ENCODE measurements at regions not wholly inside any gene's neighbourhood (a gene's known extent, or its start where the extent isn't known, plus 50 kb on each side); places are given as distances from the start of the nearest gene placed in this dataset.

DNA sequence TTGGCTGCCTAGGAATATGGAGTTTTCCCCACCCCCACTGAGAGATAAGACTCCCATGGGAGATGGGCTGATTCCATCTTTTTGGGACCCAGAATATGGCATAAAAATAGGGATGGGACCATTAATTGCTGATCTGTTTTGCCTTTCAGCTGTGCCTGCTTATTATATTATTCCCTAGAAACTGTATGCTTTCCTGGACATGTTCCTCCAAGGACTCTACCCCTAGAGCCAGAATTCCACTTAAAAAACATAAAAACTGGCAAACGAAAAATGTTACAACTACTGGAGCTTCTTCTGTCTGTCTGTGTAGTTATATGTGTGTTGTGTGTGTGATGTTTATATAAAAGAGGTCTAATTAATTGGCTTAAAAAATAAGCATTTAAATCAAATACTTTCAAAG, 159.9 kb upstream of the PRR20A start:
- DNase-seq: no peak

DNA sequence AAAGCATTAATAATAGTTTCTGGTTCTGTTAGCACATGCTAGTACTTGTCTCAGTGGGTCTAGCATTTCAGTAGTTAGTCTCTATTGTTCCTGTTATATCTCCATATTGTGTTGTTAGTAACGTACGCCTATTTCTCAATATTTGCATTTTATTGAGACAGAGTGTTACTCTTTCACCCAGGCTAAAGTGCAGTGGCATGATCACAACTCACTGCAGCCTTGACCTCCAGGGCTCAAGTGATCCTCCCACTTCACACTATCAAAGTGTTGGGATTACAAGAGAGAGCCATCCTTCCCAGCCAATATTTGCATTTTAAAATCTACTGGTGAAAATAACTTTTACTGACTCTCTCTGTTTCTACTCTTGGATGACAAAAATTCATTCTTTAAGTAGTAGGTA, 154.6 kb upstream of the PRR20A start:
- no peak for DNase-seq

DNA sequence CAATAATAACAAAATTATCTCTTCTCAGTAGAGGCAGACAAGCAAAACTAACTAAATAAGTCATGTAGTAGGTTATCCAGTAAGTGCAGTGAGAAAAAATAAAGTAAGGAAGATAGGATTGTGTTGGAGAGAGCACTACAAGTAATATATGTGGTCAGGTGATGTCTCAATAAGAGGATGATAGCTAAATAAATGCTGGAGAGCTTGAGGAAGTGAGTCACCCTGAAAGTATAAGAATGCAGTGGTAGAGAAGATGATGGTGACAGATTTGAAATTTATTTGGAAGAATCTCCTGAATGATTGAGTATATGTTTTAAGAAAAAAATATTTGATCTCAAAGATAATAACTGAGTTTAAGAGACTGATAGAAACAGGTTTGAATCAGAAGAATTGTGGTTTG, 152.2 kb upstream of the PRR20A start:
- DNase-seq: no peak

GRCh38 chr13:57003682-57004081, 137.0 kb upstream of the PRR20A start:
- no peak for DNase-seq

- no peak for DNase-seq
Observed at GRCh38 chr13:57017357-57017756, 123.4 kb upstream of the PRR20A start.

- no peak for DNase-seq
Observed at GRCh38 chr13:57018915-57019314, 121.8 kb upstream of the PRR20A start.

- no peak for DNase-seq
Observed at GRCh38 chr13:57030671-57031070, 110.0 kb upstream of the PRR20A start.

DNA sequence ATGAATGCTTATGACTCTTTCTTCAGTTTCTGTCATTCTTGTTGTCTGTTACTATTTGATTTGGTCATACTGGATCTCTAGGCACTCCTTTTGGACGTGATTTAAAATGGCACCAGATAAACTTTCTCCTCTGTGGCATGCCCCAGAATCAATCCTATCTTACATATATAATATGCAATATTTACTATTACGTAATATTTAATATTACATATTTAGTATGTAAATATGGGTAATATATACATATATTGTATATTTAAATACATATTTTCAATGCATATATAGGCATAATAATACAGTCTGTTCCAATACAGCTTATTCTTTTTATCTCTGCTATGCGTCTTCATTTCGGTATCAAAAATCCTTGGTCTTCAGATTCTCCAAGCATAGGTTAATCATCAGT, 104.4 kb upstream of the PRR20A start:
- DNase-seq: no peak

- DNase-seq: no peak
Observed at GRCh38 chr13:57044910-57045309, 95.8 kb upstream of the PRR20A start.

GRCh38 chr13:57045826-57046546, 94.7 kb upstream of the PRR20A start:
- DNase-seq: no peak

DNA sequence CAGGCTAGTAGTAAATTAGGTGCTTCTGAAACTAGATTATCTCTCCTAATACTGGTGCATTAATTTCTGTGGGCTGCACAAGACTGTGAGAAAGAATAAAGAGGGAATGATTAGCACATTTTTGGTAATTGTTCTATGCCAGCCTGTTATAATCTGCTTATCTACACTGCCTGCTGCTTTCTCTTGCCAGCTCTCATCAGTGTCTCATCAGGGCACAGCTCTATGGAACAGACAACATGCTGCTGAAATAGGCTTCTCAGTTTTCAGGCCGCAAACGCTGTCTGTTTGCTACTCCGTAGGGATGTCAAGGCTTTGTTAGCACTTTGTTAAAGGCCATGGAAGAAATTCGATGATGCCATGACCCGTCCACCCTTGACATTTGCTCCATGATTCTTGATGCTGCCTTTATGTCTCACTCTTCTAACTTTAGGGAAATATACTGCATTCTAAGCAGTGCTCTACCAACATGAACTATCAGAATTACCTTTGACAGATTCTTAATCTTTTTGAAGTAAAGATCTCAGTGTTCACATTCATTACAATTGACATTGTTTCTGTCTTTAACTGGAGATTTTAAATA, 84.0 kb upstream of the PRR20A start:
- DNase-seq: no peak

DNA sequence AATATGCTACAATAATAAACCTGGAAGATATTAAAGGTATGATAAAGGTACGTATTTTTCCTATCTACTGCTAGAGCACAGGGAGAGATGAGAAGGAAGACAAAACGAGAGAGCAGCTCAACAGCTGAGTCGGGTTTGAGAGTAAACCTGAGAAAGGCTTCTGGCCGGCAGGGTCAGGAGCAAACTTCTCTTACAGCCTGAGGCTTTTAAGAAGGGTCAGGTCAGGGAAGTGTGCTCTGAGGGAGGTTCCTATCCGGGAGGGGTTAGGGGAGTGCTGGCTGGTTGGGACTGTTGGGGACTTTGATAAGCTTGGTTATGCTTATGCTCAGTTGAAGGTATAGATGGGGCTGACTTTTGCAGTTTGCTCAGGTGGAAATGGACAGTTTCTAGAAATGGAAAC, 77.7 kb upstream of the PRR20A start:
- no peak for DNase-seq

DNA sequence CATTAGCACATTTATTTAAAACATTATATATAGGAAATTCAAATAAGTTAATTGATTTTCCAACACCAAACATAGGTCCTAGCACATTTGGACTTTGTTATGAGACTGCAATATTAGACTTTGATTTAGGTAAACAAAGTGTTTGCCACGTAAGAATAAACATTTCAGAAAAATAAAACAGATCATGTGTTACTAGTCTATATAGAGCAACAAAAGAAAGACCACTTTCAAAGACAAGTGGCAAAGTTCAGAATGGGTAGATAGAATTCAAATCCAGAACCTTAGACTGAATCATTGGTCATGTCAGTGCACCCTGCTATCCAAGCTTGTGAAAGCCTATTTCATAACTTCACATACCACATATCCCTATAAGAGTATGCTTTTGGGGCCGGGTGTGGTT, 66.7 kb upstream of the PRR20A start:
- no peak for DNase-seq

DNA sequence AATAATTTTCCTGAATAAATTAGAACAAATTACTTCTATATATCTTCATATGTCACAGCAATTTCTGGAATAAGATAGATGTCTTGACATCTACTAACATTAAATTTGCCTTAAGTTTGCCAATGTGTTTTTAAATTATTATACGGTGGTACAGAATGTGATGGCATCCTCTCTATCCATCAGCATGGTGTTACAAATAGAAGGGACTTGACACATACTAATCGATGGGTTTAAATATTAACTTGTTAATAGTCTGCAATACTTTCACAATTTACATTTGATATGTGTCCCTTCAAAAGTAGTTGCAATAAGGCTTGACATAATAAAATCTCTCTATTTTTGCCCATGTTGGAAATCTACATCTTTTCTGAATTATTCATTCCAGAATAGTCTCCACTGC, 65.1 kb upstream of the PRR20A start:
- DNase-seq: no peak

DNA sequence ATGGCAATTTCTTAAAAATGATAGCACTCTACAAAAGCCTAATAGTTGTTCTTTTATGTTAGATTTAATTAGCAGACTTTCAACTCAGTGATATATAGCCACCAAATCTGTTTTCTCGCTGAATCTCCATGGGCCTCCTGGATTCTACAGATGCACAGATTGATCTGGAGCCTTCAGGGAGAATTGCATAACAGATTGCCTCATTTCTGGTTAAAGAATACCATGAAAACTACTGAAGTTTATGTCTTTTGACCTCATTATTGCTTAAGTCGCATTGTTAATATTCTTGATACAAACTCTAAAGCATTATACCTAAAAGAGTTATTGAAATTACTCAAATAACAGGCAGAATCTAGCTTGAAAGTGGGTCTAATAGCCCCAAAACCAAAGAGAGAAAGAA, 53.7 kb upstream of the PRR20A start:
- DNase-seq: no peak

Measured in fibroblast of skin of scalp (primary cell).